K562 (cell line): ENCODE measurements at regions not wholly inside any gene's neighbourhood (a gene's known extent, or its start where the extent isn't known, plus 50 kb on each side); places are given as distances from the start of the nearest gene placed in this dataset.

Experiments used
- ATAC-seq: fragments of 200-7000 bp; cut with Tn5 transposase; 3 replicates; pipeline ENCODE4 v1.9.1; 2020; ENCODE audit warnings: moderate library complexity
- BruUV-seq: library from RNA; stranded (reverse); fragments of 400-500 nt; replicated peaks from 2 replicates; lab custom pipeline; 2021; lab: Mats Ljungman, UMichigan
- CTCF ChIA-PET: fragments of 300-600 bp; formaldehyde crosslinking; extraction: SDS; loops from one replicate; lab custom pipeline; 2021; ENCODE audit warnings: low intra/inter-chr PET ratio; lab: Yijun Ruan, JAX
- POLR2A ChIA-PET: fragments of 300-600, 350-650 bp; sonication (Branson Sonifier 250); formaldehyde crosslinking; extraction: SDS; loops from one replicate; lab custom pipeline; 2021; ENCODE audit warnings: antibody characterized with exemption, inconsistent platforms; lab: Yijun Ruan, JAX
- DNase-seq, 4 experiments: peaks; one replicate each; pipeline versions ENCODE4 v3.0.0 to v3.0.0-alpha.2; 2011 to 2018; ENCODE audit warnings: low spot score in 3 of 4, mixed read lengths in 3 of 4; ENCODE audit errors: extremely low read depth in 1 of 4
- FAIRE-seq: peaks from 2 replicates; lab custom pipeline; 2011; peaks lifted over from hg19 to GRCh38; lab: Jason Lieb, UNC
- H2AFZ ChIP-seq: 2 replicates; pipeline ENCODE4 v1.6.0; 2011; ENCODE audit warnings: low read depth, low read length, control low read depth, inconsistent platforms
- H3K27ac ChIP-seq: fragments of 200-600 bp; 3 replicates; pipeline ENCODE4 v1.8.0; 2011; ENCODE audit warnings: low read depth, mild to moderate bottlenecking, control low read depth, inconsistent platforms, low read length, moderate library complexity, mixed read lengths; ENCODE audit errors: extremely low read depth
- H3K27me3 ChIP-seq, 2 experiments: fragments of 300-600 bp in 1 of 2; 2 replicates in 1 of 2; 3 replicates in 1 of 2; pipeline versions ENCODE4 v1.6.0 to v1.8.0; 2011; ENCODE audit warnings: inconsistent platforms in 2 of 2, low read length in 2 of 2, mild to moderate bottlenecking in 1 of 2, mixed read lengths in 1 of 2, moderate library complexity in 1 of 2; ENCODE audit not compliant: control insufficient read depth in 2 of 2, insufficient read depth in 2 of 2
- H3K36me3 ChIP-seq: fragments of 300-600 bp; 3 replicates; pipeline ENCODE4 v1.8.0; 2011; ENCODE audit warnings: mild to moderate bottlenecking, low read length, inconsistent platforms; ENCODE audit not compliant: control insufficient read depth, insufficient read depth
- H3K4me1 ChIP-seq, 2 experiments: fragments of 200-600 bp in 1 of 2; replicated peaks in 1 of 2; 2 replicates in 1 of 2; 3 replicates in 1 of 2; pipeline versions ENCODE4 v1.5.1 to v1.8.0; 2011; ENCODE audit warnings: inconsistent platforms in 2 of 2, low read length in 2 of 2, mild to moderate bottlenecking in 1 of 2, mixed read lengths in 1 of 2, moderate library complexity in 1 of 2; ENCODE audit not compliant: control insufficient read depth in 2 of 2, insufficient read depth in 2 of 2
- H3K4me2 ChIP-seq: 2 replicates; pipeline ENCODE4 v1.6.1; 2011; ENCODE audit warnings: low read length, control low read depth, inconsistent platforms, mixed read lengths; ENCODE audit not compliant: insufficient read depth
- H3K4me3 ChIP-seq: fragments of 200-600 bp; sonication (generic), shearing (Covaris generic); 2 replicates; pipeline ENCODE4 v1.5.1; 2016; ENCODE audit warnings: control low read depth, inconsistent platforms
- H3K79me2 ChIP-seq: fragments of 200-600 bp; 3 replicates; pipeline ENCODE4 v1.8.0; 2011; ENCODE audit warnings: low read length, inconsistent platforms; ENCODE audit not compliant: control insufficient read depth, insufficient read depth
- H3K9ac ChIP-seq, 2 experiments: 2 replicates each; pipeline versions ENCODE4 v1.6.0 to v1.6.1; 2011; ENCODE audit warnings: low read depth in 2 of 2, low read length in 2 of 2, control low read depth in 1 of 2, inconsistent platforms in 1 of 2, mild to moderate bottlenecking in 1 of 2, mixed read lengths in 1 of 2; ENCODE audit not compliant: insufficient read depth in 1 of 2
- H3K9me1 ChIP-seq: one replicate; pipeline ENCODE4 v1.6.0; 2011; ENCODE audit warnings: inconsistent platforms, mild to moderate bottlenecking, low read length, moderate library complexity; ENCODE audit not compliant: control insufficient read depth, insufficient read depth
- H3K9me3 ChIP-seq: replicated peaks from 2 replicates; pipeline ENCODE4 v1.5.1; 2011; ENCODE audit warnings: low read depth, low read length, inconsistent platforms; ENCODE audit not compliant: control insufficient read depth, insufficient read depth
- H4K20me1 ChIP-seq: replicated peaks from 2 replicates; pipeline ENCODE4 v1.6.1; 2011; ENCODE audit warnings: low read length, inconsistent platforms, mixed read lengths; ENCODE audit not compliant: control insufficient read depth, insufficient read depth
- BMI1 ChIP-seq: fragments of 150-350 bp; IDR thresholded peaks from 2 replicates; pipeline ENCODE4 v1.6.1; 2014; ENCODE audit warnings: low read length
- CEBPG ChIP-seq, 3 experiments: fragments of 200-800 bp in 1 of 3; sonication (Bioruptor generic) in 1 of 3; sonication (generic) in 1 of 3; formaldehyde crosslinking in 1 of 3; IDR thresholded peaks in 2 of 3; conservative IDR thresholded peaks in 1 of 3; 2 replicates each; pipeline versions ENCODE4 v1.6.1 to v1.8.0; 2016 to 2022; ENCODE audit warnings: missing compliant biosample characterization in 2 of 3, missing genetic modification characterization in 2 of 3, mild to moderate bottlenecking in 1 of 3, missing genetic modification reagents in 1 of 3
- CHCHD3 ChIP-seq: fragments of 250-450 bp; sonication (Bioruptor Pico); IDR thresholded peaks from 2 replicates; pipeline ENCODE4 v2.1.2; 2022; ENCODE audit warnings: mild to moderate bottlenecking
- CHD1 ChIP-seq: fragments of 200-600 bp; sonication (generic); IDR thresholded peaks from one replicate; pipeline ENCODE4 v1.6.1; 2012; ENCODE audit warnings: mild to moderate bottlenecking, moderate library complexity, low read length, inconsistent platforms
- ETV6 ChIP-seq, 3 experiments: fragments of 150-350 bp in 1 of 3; sonication (generic) in 1 of 3; formaldehyde crosslinking in 1 of 3; IDR thresholded peaks; 2 replicates each; pipeline versions ENCODE4 v1.6.1 to v1.8.0; 2014 to 2022; ENCODE audit warnings: borderline replicate concordance in 2 of 3, low read depth in 2 of 3, antibody characterized with exemption in 1 of 3, low read length in 1 of 3, mild to moderate bottlenecking in 1 of 3, missing genetic modification reagents in 1 of 3
- HSF4 ChIP-seq: fragments of 250-450 bp; sonication (Bioruptor Pico); IDR thresholded peaks from 2 replicates; pipeline ENCODE4 v2.1.2; 2022; ENCODE audit warnings: mild to moderate bottlenecking, moderate library complexity, borderline replicate concordance
- KDM5B ChIP-seq: fragments of 200-600 bp; sonication (generic); IDR thresholded peaks from 2 replicates; pipeline ENCODE4 v1.6.1; 2012; ENCODE audit warnings: low read depth, mild to moderate bottlenecking, moderate library complexity, low read length, control low read depth, inconsistent platforms; ENCODE audit not compliant: insufficient replicate concordance
- LARP7 ChIP-seq: fragments of 450-650 bp; IDR thresholded peaks from 2 replicates; pipeline ENCODE4 v1.6.1; 2016
- POLR2AphosphoS2 ChIP-seq: IDR thresholded peaks from 2 replicates; pipeline ENCODE4 v1.6.1; 2012; ENCODE audit warnings: low read length, improper control_type of control experiment
- SPI1 ChIP-seq: IDR thresholded peaks from 2 replicates; pipeline ENCODE4 v1.6.1; 2011; ENCODE audit warnings: low read depth, low read length, control low read depth, borderline replicate concordance
- ZBTB34 ChIP-seq: fragments of 250-450 bp; sonication (Bioruptor Pico); IDR thresholded peaks from 2 replicates; pipeline ENCODE4 v1.8.0; 2021; ENCODE audit warnings: mild to moderate bottlenecking, moderate library complexity
- ZFP30 ChIP-seq: fragments of 250-450 bp; sonication (Bioruptor Pico); IDR thresholded peaks from 2 replicates; pipeline ENCODE4 v1.8.0; 2022; ENCODE audit warnings: moderate library complexity, mild to moderate bottlenecking, inconsistent platforms, borderline replicate concordance
- ZNF239 ChIP-seq: fragments of 250-450 bp; sonication (Bioruptor Pico); IDR thresholded peaks from 2 replicates; pipeline ENCODE4 v1.4.0; 2020; ENCODE audit warnings: mild to moderate bottlenecking
- ZNF431 ChIP-seq: sonication (generic); formaldehyde crosslinking; IDR thresholded peaks from 2 replicates; pipeline ENCODE4 v1.8.0; 2022; ENCODE audit warnings: mild to moderate bottlenecking, missing genetic modification reagents
- ZNF436 ChIP-seq: fragments of 250-450, 450-650 bp; sonication (Bioruptor Pico); formaldehyde crosslinking; IDR thresholded peaks from 2 replicates; pipeline ENCODE4 v1.7.0; 2020; ENCODE audit warnings: mild to moderate bottlenecking
- WGBS: fragments of 100-300 bp; shearing (Covaris generic); methylation state at CpG from one replicate; pipeline ENCODE4 v1.1.6; 2016; ENCODE audit warnings: low coverage, mixed read lengths; ENCODE audit not compliant: insufficient coverage; ENCODE audit errors: missing lambda C conversion rate; 5-methylcytosine and 5-hydroxymethylcytosine counted together
- in situ Hi-C: fragments of 300-500 bp; cut with MboI; formaldehyde crosslinking; loops from 4 replicates; pipeline ENCODE4 v1.15.0; 2018; ENCODE audit warnings: inconsistent platforms, mixed read lengths
- intact Hi-C: fragments of 100-400 bp; cut with micrococcal nuclease; formaldehyde crosslinking; loops from 2 replicates; pipeline ENCODE4 v1.14.2; 2022

GRCh38 chr18:71450257-71450656 is 1093.9 kb downstream of the CBLN2 start:
- intact Hi-C loops, result no loop called here
- TF ChIP-seq POLR2AphosphoS2 (no peak), SPI1 (no peak), HSF4 (CRISPR knock-in tag) (no peak), ZNF239 (CRISPR knock-in tag) (no peak)
- Histone ChIP-seq H3K9ac (no peak overlapping the region), H3K4me3 (no peak overlapping the region), H3K9me1 (no peaks in the 10 kb centered on the region), H3K4me2 (no peak overlapping the region), H3K27me3 (no peaks in the 10 kb centered on the region), H3K9me3 (no peaks in the 10 kb centered on the region), H2AFZ (no peak overlapping the region), H3K4me1 (no peaks in the 10 kb centered on the region), H3K27ac (no peak overlapping the region), H4K20me1 (no peaks in the 10 kb centered on the region), H3K79me2 (no peaks in the 10 kb centered on the region), H3K36me3 (no peaks in the 10 kb centered on the region)
- BruUV-seq, result no TSS peak
- DNase-seq (no peak), ATAC-seq (no peak), FAIRE-seq (no peak)
- ChIA-PET CTCF (no interaction called here), POLR2A (no interaction called here)
- 0% methylated on average over 3 of the region's 3 CpGs for WGBS
- in situ Hi-C loops, result no loop called here

- TF ChIP-seq ZFP30 (CRISPR knock-in tag) (no peak), ZBTB34 (no peak), ETV6 (IDR thresholded peaks at IDR 0.05; ENCODE audit: borderline replicate concordance in 1 of 2, low read depth in 2 of 2, low read length in 1 of 2) (no peak), ETV6 (CRISPR knock-in tag; IDR thresholded peaks at IDR 0.05; ENCODE audit: borderline replicate concordance) (no peak), ZNF436 (no peak), CEBPG (CRISPR knock-in tag; IDR thresholded peaks at IDR 0.05) (no peak), CEBPG (tag; conservative IDR thresholded peaks at IDR 0.05 in 1 of 2, IDR thresholded peaks at IDR 0.05 in 1 of 2) (no peak), CHD1 (no peak), BMI1 (no peak), LARP7 (no peak), ZNF431 (no peak), KDM5B (no peak), CHCHD3 (CRISPR knock-in tag) (no peak)
- intact Hi-C loops, result no loop called here
- 0% methylated on average over 3 of the region's 3 CpGs for WGBS
- ATAC-seq, result no peak
- FAIRE-seq, result no peak
- ChIA-PET CTCF (no interaction called here), POLR2A (no interaction called here)
- Histone ChIP-seq H4K20me1 (no peaks in the 10 kb centered on the region), H3K27me3 (no peaks in the 10 kb centered on the region), H3K79me2 (no peaks in the 10 kb centered on the region), H3K9me3 (no peaks in the 10 kb centered on the region), H3K9me1 (no peaks in the 10 kb centered on the region), H3K4me2 (no peak overlapping the region), H2AFZ (no peak overlapping the region), H3K4me3 (no peak overlapping the region), H3K27ac (no peak overlapping the region), H3K4me1 (no peaks in the 10 kb centered on the region), H3K9ac (no peak overlapping the region), H3K36me3 (no peaks in the 10 kb centered on the region)
- no TSS peak for BruUV-seq
- no peak for DNase-seq
- in situ Hi-C loops, result no loop called here
Observed at GRCh38 chr18:71443706-71444480, 1100.2 kb downstream of the CBLN2 start.
